NCI-H2171 treated with DMSO at 0.1 percent for 48 hours (cell line): ENCODE measurements at regions not wholly inside any gene's neighbourhood (a gene's known extent, or its start where the extent isn't known, plus 50 kb on each side); places are given as distances from the start of the nearest gene placed in this dataset.
A peak's percentile ranks its signal among the peaks of the same experiment; 100 is the strongest.
"Not testable (repeated sequence)": the region's sequence is repeated elsewhere in the genome, so short reads cannot be mapped to it uniquely, and the experiment has no call there.

Experiments
- DNase-seq: peaks from one replicate; lab custom pipeline; 2025; lab: John Stamatoyannopoulos, UW

GRCh38 chr6:139711804-139712585 lies 337.5 kb upstream of the CITED2 start:
- peak; percentile 65 for DNase-seq

GRCh38 chr6:139710556-139710955 lies 336.1 kb upstream of the CITED2 start:
- DNase-seq, result no peak

GRCh38 chr6:139708337-139709199 lies 334.1 kb upstream of the CITED2 start:
- no peak for DNase-seq

GRCh38 chr6:139706912-139707311 lies 332.5 kb upstream of the CITED2 start:
- no peak for DNase-seq

GRCh38 chr6:139705284-139705683 lies 330.8 kb upstream of the CITED2 start:
- no peak for DNase-seq

GRCh38 chr6:139703780-139704179 lies 329.3 kb upstream of the CITED2 start:
- no peak for DNase-seq

- DNase-seq, result no peak
These were observed 328.3 kb upstream of the CITED2 start for GRCh38 chr6:139702706-139703105.

- DNase-seq, result no peak
These were observed 327.2 kb upstream of the CITED2 start for GRCh38 chr6:139701695-139702094.

GRCh38 chr6:139701003-139701402 lies 326.6 kb upstream of the CITED2 start:
- DNase-seq, result no peak

- no peak for DNase-seq
These were observed 325.5 kb upstream of the CITED2 start for GRCh38 chr6:139699911-139700310.

- no peak for DNase-seq
These were observed 324.9 kb upstream of the CITED2 start for GRCh38 chr6:139699335-139699734.

GRCh38 chr6:139698526-139699176 lies 324.2 kb upstream of the CITED2 start:
- no peak for DNase-seq

GRCh38 chr6:139697856-139698255 lies 323.4 kb upstream of the CITED2 start:
- not testable (repeated sequence) for DNase-seq

GRCh38 chr6:139696991-139697390 lies 322.5 kb upstream of the CITED2 start:
- DNase-seq, result not testable (repeated sequence)

- DNase-seq, result no peak
These were observed 320.9 kb upstream of the CITED2 start for GRCh38 chr6:139695361-139695760.

GRCh38 chr6:139693735-139694134 lies 319.3 kb upstream of the CITED2 start:
- DNase-seq, result no peak

- DNase-seq, result no peak
These were observed 315.6 kb upstream of the CITED2 start for GRCh38 chr6:139690007-139690406.

GRCh38 chr6:139687055-139687454 lies 312.6 kb upstream of the CITED2 start:
- DNase-seq, result no peak

GRCh38 chr6:139686308-139686707 lies 311.9 kb upstream of the CITED2 start:
- no peak for DNase-seq

- no peak for DNase-seq
These were observed 310.6 kb upstream of the CITED2 start for GRCh38 chr6:139685009-139685408.

GRCh38 chr6:139680819-139681218 lies 306.4 kb upstream of the CITED2 start:
- DNase-seq, result no peak

GRCh38 chr6:139679516-139680179 lies 305.2 kb upstream of the CITED2 start:
- DNase-seq, result no peak
